GM21529 (cell line): ENCODE measurements at regions not wholly inside any gene's neighbourhood (a gene's known extent, or its start where the extent isn't known, plus 50 kb on each side); places are given as distances from the start of the nearest gene placed in this dataset.
"Not testable (repeated sequence)": the region's sequence is repeated elsewhere in the genome, so short reads cannot be mapped to it uniquely, and the experiment has no call there.

Source experiments
- ATAC-seq: cut with Tn5 transposase; IDR thresholded peaks from one replicate; pipeline ENCODE4 v1.9.1; 2021; ENCODE audit not compliant: unreplicated experiment

- no peak for ATAC-seq
Observed at GRCh38 chr3:99321261-99321660, 317.1 kb upstream of the COL8A1 start.

- no peak for ATAC-seq
Observed at GRCh38 chr3:99319961-99320360, 318.4 kb upstream of the COL8A1 start.

GRCh38 chr3:99319450-99319849 is 318.9 kb upstream of the COL8A1 start:
- ATAC-seq, result no peak

- ATAC-seq, result no peak
Observed at GRCh38 chr3:99317201-99317600, 321.2 kb upstream of the COL8A1 start.

- ATAC-seq, result no peak
Observed at GRCh38 chr3:99315896-99316295, 322.5 kb upstream of the COL8A1 start.

- no peak for ATAC-seq
Observed at GRCh38 chr3:99313485-99313884, 324.9 kb upstream of the COL8A1 start.

- no peak for ATAC-seq
Observed at GRCh38 chr3:99298661-99299060, 339.7 kb upstream of the COL8A1 start.

GRCh38 chr3:99295836-99296235 is 342.6 kb upstream of the COL8A1 start:
- no peak for ATAC-seq

- ATAC-seq, result not testable (repeated sequence)
Observed at GRCh38 chr3:99294092-99294491, 344.3 kb upstream of the COL8A1 start.

GRCh38 chr3:99287876-99288275 is 350.5 kb upstream of the COL8A1 start:
- ATAC-seq, result no peak

- no peak for ATAC-seq
Observed at GRCh38 chr3:99286266-99286845, 352.0 kb upstream of the COL8A1 start.

- no peak for ATAC-seq
Observed at GRCh38 chr3:99269606-99270351, 368.3 kb upstream of the DCBLD2 start.

- no peak for ATAC-seq
Observed at GRCh38 chr3:99256788-99257187, 355.3 kb upstream of the DCBLD2 start.

GRCh38 chr3:99253963-99254355 is 352.5 kb upstream of the DCBLD2 start:
- no peak for ATAC-seq

GRCh38 chr3:99250821-99251355 is 349.4 kb upstream of the DCBLD2 start:
- no peak for ATAC-seq

- no peak for ATAC-seq
Observed at GRCh38 chr3:99250272-99250671, 348.8 kb upstream of the DCBLD2 start.

- no peak for ATAC-seq
Observed at GRCh38 chr3:99249627-99250026, 348.1 kb upstream of the DCBLD2 start.

GRCh38 chr3:99248913-99249312 is 347.4 kb upstream of the DCBLD2 start:
- no peak for ATAC-seq

- no peak for ATAC-seq
Observed at GRCh38 chr3:99248130-99248529, 346.6 kb upstream of the DCBLD2 start.

GRCh38 chr3:99246010-99246654 is 344.6 kb upstream of the DCBLD2 start:
- ATAC-seq, result no peak

- no peak for ATAC-seq
Observed at GRCh38 chr3:99242271-99242670, 340.8 kb upstream of the DCBLD2 start.

- ATAC-seq, result no peak
Observed at GRCh38 chr3:99240700-99241099, 339.2 kb upstream of the DCBLD2 start.
